ENCODE measurements at regions not wholly inside any gene's neighbourhood (a gene's known extent, or its start where the extent isn't known, plus 50 kb on each side); places are given as distances from the start of the nearest gene placed in this dataset.

GRCh38 chr10:4108693-4109092 is 323.7 kb upstream of the KLF6 start:
- no peak for DNase-seq (ENCODE audit: low spot score)

GRCh38 chr10:4107285-4107851 is 322.4 kb upstream of the KLF6 start:
- no peak for DNase-seq (ENCODE audit: low spot score)

GRCh38 chr10:4103603-4104002 is 318.6 kb upstream of the KLF6 start:
- no peak for DNase-seq (ENCODE audit: low spot score)

GRCh38 chr10:4102802-4103344 is 317.9 kb upstream of the KLF6 start:
- no peak for DNase-seq (ENCODE audit: low spot score)

- DNase-seq (ENCODE audit: low spot score), result no peak
Measured at GRCh38 chr10:4101918-4102654, 317.1 kb upstream of the KLF6 start.

- no peak for DNase-seq (ENCODE audit: low spot score)
Measured at GRCh38 chr10:4100380-4100779, 315.4 kb upstream of the KLF6 start.

GRCh38 chr10:4099202-4099601 is 314.2 kb upstream of the KLF6 start:
- no peak for DNase-seq (ENCODE audit: low spot score)

GRCh38 chr10:4095166-4095917 is 310.3 kb upstream of the KLF6 start:
- no peak for DNase-seq (ENCODE audit: low spot score)

- DNase-seq (ENCODE audit: low spot score), result no peak
Measured at GRCh38 chr10:4094751-4095150, 309.7 kb upstream of the KLF6 start.

- DNase-seq (ENCODE audit: low spot score), result no peak
Measured at GRCh38 chr10:4093438-4093837, 308.4 kb upstream of the KLF6 start.

GRCh38 chr10:4088354-4089066 is 303.5 kb upstream of the KLF6 start:
- DNase-seq (ENCODE audit: low spot score), result no peak

- no peak for DNase-seq (ENCODE audit: low spot score)
Measured at GRCh38 chr10:4086131-4086898, 301.3 kb upstream of the KLF6 start.

- no peak for DNase-seq (ENCODE audit: low spot score)
Measured at GRCh38 chr10:4083509-4084003, 298.5 kb upstream of the KLF6 start.

- DNase-seq (ENCODE audit: low spot score), result no peak
Measured at GRCh38 chr10:4082861-4083260, 297.9 kb upstream of the KLF6 start.

- no peak for DNase-seq (ENCODE audit: low spot score)
Measured at GRCh38 chr10:4081685-4082111, 296.7 kb upstream of the KLF6 start.

GRCh38 chr10:4080225-4080805 is 295.3 kb upstream of the KLF6 start:
- no peak for DNase-seq (ENCODE audit: low spot score)

GRCh38 chr10:4079803-4080202 is 294.8 kb upstream of the KLF6 start:
- DNase-seq (ENCODE audit: low spot score), result no peak

- no peak for DNase-seq (ENCODE audit: low spot score)
Measured at GRCh38 chr10:4077804-4078203, 292.8 kb upstream of the KLF6 start.

- DNase-seq (ENCODE audit: low spot score), result no peak
Measured at GRCh38 chr10:4076983-4077382, 292.0 kb upstream of the KLF6 start.

- DNase-seq (ENCODE audit: low spot score), result no peak
Measured at GRCh38 chr10:4075443-4075842, 290.4 kb upstream of the KLF6 start.

Measured in ecto neural progenitor cell (in vitro differentiated cells).